Activated CD4-positive, CD25-positive, alpha-beta regulatory T cell treated with anti-CD3 and anti-CD28 coated beads, Interleukin-2, amount 50 U/mL, for 72 hours (primary cell): ENCODE measurements at regions not wholly inside any gene's neighbourhood (a gene's known extent, or its start where the extent isn't known, plus 50 kb on each side); places are given as distances from the start of the nearest gene placed in this dataset.
"Not testable (repeated sequence)": the region's sequence is repeated elsewhere in the genome, so short reads cannot be mapped to it uniquely, and the experiment has no call there.

Experiments
- DNase-seq: peaks from one replicate; pipeline ENCODE4 v3.0.0; 2021

DNA sequence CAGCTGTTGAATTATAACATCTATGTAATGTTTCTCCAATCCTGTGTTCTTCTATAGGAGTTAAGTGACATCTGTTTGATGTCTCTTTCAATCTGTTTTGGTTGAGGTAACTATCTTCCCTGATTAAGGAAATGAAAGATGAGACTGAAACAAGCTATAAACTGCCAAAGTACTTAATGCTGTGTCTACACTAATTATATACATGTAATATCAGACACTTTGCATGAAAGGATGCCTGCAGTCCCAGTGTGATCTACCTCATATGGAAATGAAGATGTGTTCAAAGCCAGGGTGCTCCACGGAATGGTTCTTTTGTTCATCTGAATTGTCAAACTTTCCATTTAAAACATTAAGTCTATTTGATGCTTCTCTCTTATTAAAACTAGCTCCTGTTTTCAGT lies 958.3 kb downstream of the GALC start:
- no peak for DNase-seq

DNA sequence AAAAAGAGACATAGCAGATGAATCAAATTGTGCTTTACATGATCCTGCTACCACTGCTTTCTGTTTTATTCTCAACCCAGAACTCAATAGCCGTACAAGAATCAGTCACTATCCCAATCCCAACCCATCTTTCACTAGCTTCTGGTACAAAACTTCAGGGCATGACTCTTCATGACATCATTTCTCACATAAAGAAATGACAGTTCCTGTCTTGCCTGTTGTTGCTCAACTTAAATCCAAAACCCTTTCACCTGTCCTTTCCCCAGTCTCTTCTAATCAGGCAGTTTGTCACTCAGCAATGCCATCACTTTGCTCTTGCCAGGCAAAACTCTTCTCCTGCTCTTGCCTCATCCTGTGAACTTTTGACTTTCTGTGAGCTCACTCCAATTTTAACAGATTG lies 962.8 kb downstream of the GALC start:
- DNase-seq = no peak

DNA sequence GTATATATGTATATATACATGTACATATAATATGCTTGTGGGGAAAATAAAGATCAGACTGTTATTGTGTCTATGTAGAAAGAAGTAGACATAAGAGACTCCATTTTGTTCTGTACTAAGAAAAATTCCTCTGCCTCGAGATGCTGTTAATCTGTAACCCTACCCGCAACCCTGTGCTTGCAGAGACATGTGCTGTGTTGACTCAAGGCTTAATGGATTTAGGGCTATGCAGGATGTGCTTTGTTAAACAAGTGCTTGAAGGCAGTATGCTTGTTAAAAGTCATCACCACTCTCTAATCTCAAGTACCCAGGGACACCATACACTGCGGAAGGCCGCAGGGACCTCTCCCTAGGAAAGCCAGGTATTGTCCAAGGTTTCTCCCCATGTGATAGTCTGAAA lies 972.9 kb downstream of the GALC start:
- not testable (repeated sequence) for DNase-seq

DNA sequence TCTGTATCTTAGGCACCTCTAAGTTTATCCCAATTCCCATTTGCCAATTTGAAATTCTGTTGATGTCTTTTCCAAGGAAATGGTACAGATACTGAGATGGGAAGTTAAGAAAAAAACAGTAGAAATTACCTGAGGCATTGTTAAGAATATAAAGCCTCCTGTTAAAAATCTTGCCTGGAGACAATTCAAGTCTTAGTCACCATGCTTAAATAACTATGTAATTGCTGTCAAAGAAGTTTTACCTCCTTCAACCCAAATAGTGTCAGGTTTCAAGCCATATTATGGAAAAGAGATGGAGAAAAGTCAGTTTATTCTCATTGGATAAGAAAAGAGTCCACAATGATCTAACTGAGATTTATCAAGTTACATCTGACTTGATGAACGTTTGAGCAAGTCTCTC lies 974.7 kb downstream of the GALC start:
- DNase-seq = no peak

DNA sequence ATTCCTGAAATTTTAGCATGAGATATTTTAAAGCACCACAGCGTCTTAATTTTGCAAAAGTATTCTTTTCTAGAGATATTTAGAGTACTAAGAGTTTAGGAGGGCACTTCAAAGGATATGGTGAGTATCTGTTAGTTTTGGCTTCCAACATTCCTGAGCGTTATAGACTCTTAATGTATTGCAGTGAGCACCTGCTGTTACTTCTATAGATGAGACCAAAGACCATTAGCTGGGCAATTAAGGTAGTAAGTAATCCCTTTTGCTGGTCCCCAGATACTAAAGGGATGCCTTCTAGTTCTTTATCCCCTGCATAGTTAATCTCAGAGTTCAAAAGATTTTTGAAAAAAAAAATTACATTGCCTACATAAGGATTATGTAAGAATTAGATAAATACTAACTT lies 975.6 kb downstream of the GALC start:
- DNase-seq = no peak

DNA sequence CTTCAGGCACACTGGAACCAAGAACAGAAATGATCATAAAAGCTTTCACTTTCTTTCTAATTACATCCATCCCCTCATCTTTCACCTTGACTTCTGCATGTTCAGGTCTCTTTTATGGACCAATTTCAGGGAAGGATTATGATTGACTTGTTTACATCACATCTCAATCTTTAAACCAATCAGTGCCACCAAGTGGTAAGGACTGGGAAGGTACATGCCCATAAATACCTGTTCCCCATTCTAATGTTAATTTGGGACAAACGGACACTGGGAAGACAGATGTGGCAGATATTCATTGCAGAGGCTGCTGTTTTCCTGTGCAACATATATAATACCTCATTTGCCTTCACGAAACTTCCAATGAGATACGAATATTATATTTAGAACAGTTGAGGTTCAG lies 978.1 kb downstream of the GALC start:
- no peak for DNase-seq

DNA sequence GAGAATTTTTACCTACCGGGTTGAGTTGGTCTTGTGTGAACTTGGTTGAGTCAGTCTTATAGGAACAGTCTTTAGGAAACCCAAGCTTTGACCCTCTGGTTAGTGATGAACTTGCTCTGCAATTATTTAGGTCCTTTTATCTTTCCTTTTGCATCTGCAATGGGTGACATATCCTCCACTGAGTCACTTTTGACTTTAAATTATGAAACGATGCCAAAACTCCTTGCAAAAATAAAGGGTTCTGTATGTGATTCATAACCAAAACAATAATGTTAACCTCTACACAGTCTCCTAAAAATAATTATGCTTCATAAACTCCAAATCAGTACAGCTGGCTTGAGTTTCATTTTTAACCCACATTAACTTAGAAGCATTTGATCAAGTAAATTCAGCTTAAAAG lies 979.4 kb downstream of the GALC start:
- no peak for DNase-seq

DNA sequence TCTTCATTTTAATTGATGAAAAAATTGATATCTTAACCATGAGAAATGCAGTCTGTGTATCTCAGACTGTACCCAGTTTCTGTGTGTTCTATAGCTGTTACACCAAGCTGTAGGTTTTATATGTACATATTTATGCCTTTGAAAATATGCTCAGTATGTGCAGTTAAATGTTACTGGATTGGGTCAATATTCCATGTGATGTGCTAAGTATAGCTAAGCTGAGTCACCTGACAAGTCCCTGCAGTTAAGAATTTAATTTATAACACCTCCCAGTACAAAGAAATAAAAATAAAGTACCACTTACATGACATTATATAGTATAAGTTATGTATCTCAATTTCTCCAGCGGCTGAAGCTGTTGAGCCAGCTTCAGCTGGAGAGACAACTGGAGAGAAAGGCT lies 984.0 kb downstream of the GALC start:
- DNase-seq = no peak

DNA sequence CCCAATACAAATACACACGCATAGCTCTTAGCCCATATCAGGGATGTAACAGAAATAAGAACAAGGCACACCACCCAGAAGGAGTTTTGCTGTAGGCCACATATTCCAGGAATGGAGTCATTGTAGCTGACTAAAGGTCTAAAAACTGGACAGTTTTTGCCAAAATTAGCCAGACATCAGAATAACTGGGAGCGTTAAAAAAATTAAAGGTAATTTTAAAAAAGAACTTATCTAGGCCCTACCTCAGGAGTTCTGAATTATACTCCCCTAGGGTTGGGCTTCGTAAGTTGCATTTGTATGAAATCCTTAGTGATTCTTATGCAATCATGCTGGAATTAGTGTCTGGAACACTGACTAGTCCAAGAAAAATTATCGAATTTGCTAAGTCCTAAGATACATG lies 987.7 kb downstream of the GALC start:
- DNase-seq = no peak

DNA sequence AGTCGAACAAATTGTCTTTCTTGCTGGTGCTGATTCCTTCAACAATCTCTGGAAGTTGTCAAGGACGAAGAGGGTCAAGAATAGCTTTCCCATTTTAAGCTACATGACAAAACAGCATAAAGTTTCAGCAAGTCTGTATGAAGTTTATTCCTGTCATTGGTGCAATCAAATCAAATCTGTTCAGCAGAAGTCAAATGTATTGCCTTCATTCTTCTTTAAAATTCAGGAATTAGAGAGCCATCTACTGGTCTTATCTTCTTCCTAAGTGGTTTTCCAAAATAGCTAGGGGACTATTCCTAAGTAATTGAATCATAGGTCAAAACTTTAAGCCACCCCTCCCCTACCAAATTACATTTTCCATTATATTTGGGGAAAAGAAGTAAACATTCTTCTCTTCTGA lies 990.2 kb downstream of the GALC start:
- no peak for DNase-seq

DNA sequence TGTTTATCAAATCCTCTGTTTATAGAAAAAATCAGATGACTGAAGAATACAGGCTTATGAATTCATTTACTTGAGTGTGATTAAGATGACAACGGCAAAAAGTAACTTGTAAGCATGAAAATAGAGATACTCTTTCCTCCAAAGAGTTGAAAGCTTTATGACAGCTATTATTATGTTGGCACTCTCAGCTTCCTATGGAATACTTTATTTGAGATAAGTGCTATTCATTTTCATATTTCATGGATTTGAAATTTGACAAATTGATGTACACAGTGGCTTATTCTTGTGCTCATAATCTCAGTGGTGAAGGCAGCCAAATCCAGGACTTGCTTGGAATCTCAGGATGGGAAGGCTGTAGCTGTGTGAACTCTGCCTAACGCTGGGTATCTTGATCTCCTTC lies 991.6 kb downstream of the GALC start:
- no peak for DNase-seq

DNA sequence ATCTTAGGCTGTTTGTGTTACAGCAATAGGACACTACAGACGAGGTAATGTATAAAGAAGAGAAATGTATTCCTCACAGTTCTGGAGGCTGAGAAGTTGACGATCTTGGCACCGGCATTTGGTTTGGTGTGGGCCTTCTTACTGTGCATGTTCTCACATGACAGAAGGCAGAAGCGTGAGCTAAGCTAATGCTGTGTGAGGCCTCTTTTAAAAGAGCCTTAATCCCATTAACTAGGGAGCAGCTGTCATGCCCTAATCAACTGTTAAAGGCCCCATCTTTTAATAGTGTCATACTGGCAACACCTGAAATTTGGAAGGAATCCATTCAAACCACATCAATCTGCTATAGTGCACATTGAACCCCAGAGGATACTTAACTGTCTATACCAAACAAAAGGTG lies 992.9 kb downstream of the GALC start:
- no peak for DNase-seq

DNA sequence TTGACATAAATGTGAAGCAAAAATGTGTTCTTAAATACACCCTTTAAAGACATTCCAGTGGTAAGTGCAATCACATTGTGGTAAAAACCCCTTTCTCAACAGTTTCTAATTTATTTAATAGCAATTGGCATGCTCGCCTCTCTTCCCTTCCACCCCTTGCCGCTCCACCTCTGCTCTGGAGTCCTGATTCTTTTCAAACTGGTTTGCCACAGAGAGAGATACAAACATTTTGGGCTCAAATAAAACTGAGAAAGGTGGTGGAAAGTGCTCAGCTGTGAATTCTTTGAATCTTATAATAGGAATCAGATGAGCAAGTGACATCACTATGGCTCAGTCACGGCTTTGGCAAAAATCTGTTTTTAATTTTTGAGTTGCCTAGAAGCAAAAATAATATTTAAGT lies 993.9 kb downstream of the GALC start:
- DNase-seq = no peak

DNA sequence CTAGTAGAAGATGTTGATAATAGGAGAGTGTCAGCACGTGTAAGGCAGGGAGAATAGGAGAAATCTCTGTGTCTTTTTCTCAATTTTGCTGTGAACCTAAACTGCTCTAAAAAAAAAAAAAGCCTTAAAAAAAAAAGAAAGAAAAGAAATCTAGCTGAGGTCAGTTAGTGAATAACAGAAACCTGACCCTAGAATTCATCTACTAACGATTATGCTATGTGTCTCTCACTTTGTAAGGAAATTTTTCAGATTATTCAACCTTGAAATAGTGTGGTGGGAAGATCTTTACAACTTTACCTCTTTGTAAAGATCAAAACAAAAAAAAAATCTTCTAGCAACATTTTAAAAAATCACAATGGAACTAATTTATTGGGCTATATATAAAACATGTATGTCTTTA lies 995.7 kb downstream of the GALC start:
- no peak for DNase-seq

DNA sequence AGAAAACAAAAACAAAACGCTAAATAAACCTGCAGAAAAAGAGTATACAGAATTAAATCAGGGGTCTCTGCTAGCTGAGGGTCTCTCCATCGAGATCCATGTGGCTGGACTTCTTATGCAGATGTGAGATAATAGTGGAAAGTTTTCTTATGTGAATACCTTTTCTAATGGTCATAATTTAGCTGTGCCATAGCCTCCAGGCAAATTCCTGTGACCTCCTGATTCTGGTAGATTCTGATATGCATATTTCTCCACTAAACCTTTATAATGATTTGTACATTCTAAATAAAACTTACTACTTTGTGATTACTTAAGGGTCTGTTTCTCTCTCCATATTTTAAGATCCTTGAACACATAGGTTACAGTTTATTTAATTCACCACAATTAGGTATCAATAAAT lies 1002.6 kb downstream of the GALC start:
- no peak for DNase-seq

DNA sequence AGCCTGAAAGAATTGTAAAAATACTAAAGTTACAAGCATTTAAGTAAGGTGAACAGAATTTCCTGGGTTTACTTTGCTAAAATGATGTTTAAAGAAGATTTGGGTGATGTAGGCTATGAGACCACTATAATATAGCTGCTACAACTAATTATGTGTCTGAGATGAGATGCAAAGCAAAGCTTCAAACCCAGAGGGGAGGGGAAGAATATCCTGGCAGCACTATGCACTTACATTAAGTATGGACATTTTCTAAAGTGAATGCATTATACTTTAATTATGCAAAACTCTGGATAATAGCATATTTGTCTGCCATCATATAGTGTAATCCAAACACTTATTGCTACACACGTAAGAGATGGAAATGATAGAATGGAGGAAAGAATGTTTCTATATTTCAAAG lies 1003.7 kb downstream of the GALC start:
- no peak for DNase-seq

DNA sequence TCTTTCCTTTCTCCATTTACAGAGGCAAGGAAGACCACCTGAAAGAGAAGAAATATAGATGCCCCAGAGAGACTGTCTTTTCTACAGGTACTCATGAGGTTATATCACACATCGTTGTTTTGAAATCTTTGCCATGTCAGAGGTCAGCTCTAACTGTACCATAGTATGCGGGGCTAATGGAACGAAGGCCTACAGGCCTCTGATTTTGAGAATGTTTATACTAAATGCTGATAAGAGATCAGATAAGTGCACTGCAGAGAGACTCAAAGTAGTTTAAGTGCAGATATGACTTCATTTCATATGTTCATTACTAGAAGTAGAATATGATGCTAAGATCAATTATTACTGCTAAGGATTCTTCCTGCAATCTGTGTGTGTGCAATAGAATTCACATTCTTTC lies 1005.0 kb downstream of the GALC start:
- no peak for DNase-seq

DNA sequence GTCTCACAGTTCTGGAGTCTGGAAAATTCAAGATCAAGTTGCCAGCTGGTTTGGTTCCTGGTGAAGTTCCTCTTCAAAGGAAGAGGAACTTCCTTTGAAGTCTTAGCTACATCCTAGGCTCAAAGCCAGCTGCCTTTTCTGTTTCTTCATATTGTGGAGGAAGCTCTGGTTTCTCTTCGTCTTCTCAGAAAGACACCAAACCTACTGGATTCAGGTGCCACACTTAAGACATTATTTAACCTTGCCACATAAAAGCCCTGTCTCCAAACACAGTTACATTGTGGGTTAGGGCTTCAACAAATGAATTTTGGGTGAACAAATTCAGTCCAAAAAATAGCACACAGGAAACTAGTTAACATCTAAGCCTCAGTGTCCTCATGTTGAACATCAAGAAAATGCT lies 1019.8 kb downstream of the GALC start:
- DNase-seq = no peak

DNA sequence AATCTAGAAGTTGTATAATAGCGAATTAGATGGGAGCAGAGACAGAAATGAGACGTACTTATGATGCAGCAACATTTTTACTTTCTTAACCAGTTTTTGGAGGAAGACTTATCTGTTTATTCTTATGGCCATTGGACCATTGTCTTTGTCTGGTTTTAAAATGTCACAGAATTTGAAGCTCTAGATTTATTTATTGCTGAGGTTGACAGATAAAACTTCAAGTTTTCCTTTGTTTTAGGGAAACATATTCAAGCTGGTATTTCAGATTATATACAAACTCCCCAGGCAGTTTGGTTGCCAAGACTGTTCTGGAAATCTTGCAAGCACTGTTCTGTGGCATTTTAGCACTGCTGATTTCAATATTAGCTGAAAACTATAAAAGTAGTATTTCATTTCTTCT lies 1021.7 kb downstream of the GALC start:
- DNase-seq = no peak

DNA sequence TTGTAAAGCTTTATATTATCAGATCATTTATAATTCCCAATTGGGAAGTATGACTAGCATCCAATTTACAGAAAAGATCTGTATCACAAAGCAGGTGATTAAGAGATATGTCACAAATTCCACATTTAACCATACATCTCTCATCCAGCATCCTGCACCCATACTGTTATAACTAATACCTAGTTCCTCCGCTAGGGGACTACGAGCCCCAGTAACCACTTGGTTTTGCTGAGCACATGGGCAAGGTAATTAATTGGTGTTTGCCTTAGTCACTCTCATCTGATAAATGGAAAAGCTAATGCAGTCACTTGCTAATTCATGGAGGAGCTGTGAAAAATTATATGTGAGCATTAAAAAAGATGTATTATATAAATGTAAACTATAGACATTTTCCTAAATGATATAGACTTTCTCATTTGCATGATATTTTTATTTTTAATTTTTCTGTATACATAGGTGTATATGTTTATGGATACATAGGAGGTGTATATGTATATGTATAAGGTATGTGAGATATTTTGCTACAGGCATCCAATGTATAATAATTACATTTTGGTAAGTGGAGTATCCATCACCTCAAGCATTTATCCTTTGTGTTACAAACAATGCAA lies 1031.8 kb downstream of the GALC start:
- no peak for DNase-seq

DNA sequence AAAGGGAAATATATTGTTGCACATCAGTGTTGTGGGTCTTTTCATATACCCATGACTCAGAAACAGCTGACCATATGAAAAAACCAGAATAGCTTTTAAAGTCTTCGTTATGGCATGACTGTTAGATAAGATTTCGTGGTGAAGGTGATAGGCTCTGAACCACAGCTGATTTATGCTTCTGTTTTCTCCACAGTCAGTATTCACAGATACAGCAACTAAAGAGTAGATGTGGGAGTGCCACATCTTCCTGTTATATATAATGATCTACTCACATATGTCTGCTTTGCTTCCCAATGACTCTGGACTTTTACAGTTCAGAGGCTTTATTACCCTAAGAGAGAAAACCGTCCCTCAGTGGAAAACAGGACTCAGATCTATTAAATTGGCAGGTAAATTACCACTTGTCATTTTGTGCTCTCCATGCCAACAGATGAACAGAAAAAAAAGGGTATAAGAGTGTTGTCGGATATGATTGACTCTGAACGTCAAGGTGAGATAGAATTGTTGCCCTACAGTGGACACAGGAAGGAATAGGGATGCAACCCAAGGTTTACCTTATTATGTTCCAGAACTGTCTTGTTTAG lies 1037.1 kb downstream of the GALC start:
- no peak for DNase-seq

DNA sequence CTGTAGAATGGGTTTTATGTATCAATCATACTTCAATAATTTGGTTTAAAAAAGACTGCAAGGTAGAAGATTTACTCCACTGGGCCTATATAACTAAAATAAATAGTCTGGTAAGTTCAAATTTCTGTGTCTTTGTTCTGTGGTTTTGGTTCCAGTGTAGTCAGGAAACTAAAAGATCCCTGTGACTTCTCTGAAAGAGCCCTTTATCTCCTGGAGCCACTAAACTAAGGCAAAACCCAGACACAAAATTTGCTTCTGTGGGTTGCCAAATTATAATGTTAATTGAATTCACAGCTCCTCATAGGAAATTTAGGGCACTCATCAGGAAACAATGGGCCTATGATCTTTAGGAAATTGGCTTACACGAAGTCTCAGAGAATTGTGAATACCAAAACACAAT lies 1038.4 kb downstream of the GALC start:
- no peak for DNase-seq

DNA sequence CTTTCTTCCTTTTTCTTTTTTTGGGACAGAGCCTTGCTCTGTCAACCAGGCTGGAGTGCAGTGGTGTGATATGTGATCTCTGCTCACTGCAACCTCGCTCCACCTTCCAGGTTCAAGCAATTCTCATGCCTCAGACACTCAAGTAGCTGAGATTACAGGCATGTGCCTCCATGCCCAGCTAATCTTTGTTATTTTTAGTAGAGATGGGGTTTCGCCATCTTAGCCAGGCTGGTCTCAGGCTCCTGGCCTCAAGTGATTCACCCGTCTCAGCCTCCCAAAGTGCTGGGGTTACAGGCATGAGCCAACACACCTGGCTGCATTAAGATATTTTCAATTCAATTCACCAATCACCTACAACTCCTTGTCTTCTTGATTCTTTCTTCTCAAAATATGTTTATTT lies 1046.5 kb downstream of the GALC start:
- no peak for DNase-seq

DNA sequence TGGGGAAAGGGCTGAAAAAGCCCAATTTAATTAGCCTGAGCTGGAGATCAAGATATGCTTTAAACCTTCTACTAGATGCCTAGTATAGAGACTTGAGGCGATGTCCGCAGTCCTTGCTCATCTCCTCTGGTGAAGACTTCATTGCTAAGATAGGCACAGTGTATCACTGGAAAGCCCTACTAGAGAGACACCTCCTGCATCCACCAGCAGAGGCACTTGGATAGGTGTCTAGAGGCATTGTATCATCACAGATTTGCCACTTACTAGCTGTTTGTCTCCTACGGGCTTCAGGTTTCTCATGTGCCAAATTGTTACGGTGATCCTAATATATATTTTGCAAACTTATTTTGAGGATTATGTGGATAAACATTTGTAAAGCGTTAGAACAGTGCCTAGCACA lies 1048.5 kb downstream of the GALC start:
- DNase-seq = no peak
